Endothelial cell of umbilical vein (primary cell): ENCODE measurements at regions not wholly inside any gene's neighbourhood (a gene's known extent, or its start where the extent isn't known, plus 50 kb on each side); places are given as distances from the start of the nearest gene placed in this dataset.

Experiments
- BruUV-seq: library from RNA; stranded (reverse); fragments of 400-500 nt; replicated peaks from 2 replicates; lab custom pipeline; 2021; lab: Mats Ljungman, UMichigan
- CTCF ChIA-PET: fragments of 300-600, 350-600 bp; sonication (Branson Sonifier 250); formaldehyde crosslinking; loops from one replicate; lab custom pipeline; 2021; ENCODE audit warnings: antibody characterized with exemption, inconsistent platforms; lab: Charles Lee
- POLR2A ChIA-PET: fragments of 300-600, 350-600 bp; sonication (Branson Sonifier 250); formaldehyde crosslinking; loops from one replicate; lab custom pipeline; 2021; ENCODE audit warnings: antibody characterized with exemption, inconsistent platforms; lab: Charles Lee
- DNase-seq: peaks from one replicate; pipeline ENCODE4 v3.0.0-alpha.2; 2011; ENCODE audit warnings: low read depth, low spot score
- FAIRE-seq: peaks from 2 replicates; lab custom pipeline; 2011; peaks lifted over from hg19 to GRCh38; lab: Jason Lieb, UNC
- H2AFZ ChIP-seq: 2 replicates; pipeline ENCODE4 v1.6.0; 2012; ENCODE audit warnings: low read depth, low read length, control low read depth, inconsistent platforms
- H3K27ac ChIP-seq: 2 replicates; pipeline ENCODE4 v1.5.1; 2011; ENCODE audit warnings: low read depth, mild to moderate bottlenecking, control low read depth, low read length, moderate library complexity; ENCODE audit not compliant: insufficient read depth
- H3K27me3 ChIP-seq, 2 experiments: 2 replicates each; pipeline versions ENCODE4 v1.6.0 to v1.6.1; 2011; ENCODE audit warnings: low read length in 2 of 2, mixed read lengths in 1 of 2; ENCODE audit not compliant: control insufficient read depth in 2 of 2, insufficient read depth in 2 of 2
- H3K36me3 ChIP-seq, 2 experiments: 2 replicates in 1 of 2; 3 replicates in 1 of 2; pipeline ENCODE4 v1.5.1; 2011; ENCODE audit warnings: low read length in 2 of 2, mild to moderate bottlenecking in 1 of 2, moderate library complexity in 1 of 2; ENCODE audit not compliant: control insufficient read depth in 2 of 2, insufficient read depth in 2 of 2; ENCODE audit errors: extremely low read depth in 1 of 2
- H3K4me1 ChIP-seq: 3 replicates; pipeline ENCODE4 v1.5.1; 2011; ENCODE audit warnings: mild to moderate bottlenecking, low read length; ENCODE audit not compliant: control insufficient read depth, insufficient read depth; ENCODE audit errors: extremely low read depth
- H3K4me2 ChIP-seq: 2 replicates; pipeline ENCODE4 v1.6.1; 2011; ENCODE audit warnings: low read length, control low read depth, mixed read lengths; ENCODE audit not compliant: insufficient read depth
- H3K4me3 ChIP-seq, 3 experiments: fragments of 200-600 bp in 1 of 3; sonication (generic), shearing (Covaris generic) in 1 of 3; replicated peaks in 1 of 3; 2 replicates each; pipeline ENCODE4 v1.5.1; 2011 to 2016; ENCODE audit warnings: control low read depth in 3 of 3, low read length in 3 of 3, mild to moderate bottlenecking in 2 of 3, inconsistent platforms in 1 of 3, low read depth in 1 of 3, moderate library complexity in 1 of 3; ENCODE audit not compliant: insufficient read depth in 1 of 3
- H3K79me2 ChIP-seq: 2 replicates; pipeline ENCODE4 v1.6.0; 2012; ENCODE audit warnings: low read length, inconsistent platforms; ENCODE audit not compliant: control insufficient read depth, insufficient read depth
- H3K9ac ChIP-seq: replicated peaks from 2 replicates; pipeline ENCODE3; 2011; ENCODE audit warnings: low read length, control low read depth; ENCODE audit not compliant: insufficient read depth; ENCODE audit errors: extremely low read depth
- H3K9me1 ChIP-seq: replicated peaks from 3 replicates; pipeline ENCODE4 v1.6.0; 2011; ENCODE audit warnings: mild to moderate bottlenecking, low read length; ENCODE audit not compliant: control insufficient read depth, insufficient read depth; ENCODE audit errors: extremely low read depth
- H3K9me3 ChIP-seq: replicated peaks from 2 replicates; pipeline ENCODE4 v1.5.1; 2012; ENCODE audit warnings: low read length, inconsistent platforms; ENCODE audit not compliant: control insufficient read depth, insufficient read depth
- H4K20me1 ChIP-seq: replicated peaks from 2 replicates; pipeline ENCODE3; 2011; ENCODE audit warnings: mild to moderate bottlenecking, low read length; ENCODE audit not compliant: control insufficient read depth, insufficient read depth; ENCODE audit errors: extremely low read depth
- CTCF ChIP-seq, 2 donors: IDR thresholded peaks; 1 replicate in 1 of 2; 2 replicates in 1 of 2; pipeline ENCODE4 v1.5.1; 2011; ENCODE audit warnings: low read length in 2 of 2, mild to moderate bottlenecking in 2 of 2, moderate library complexity in 2 of 2, control low read depth in 1 of 2, inconsistent platforms in 1 of 2, low read depth in 1 of 2; ENCODE audit not compliant: insufficient read depth in 1 of 2; ENCODE audit errors: extremely low read depth in 1 of 2
- EZH2 ChIP-seq: IDR thresholded peaks from 2 replicates; pipeline ENCODE4 v1.6.1; 2012; ENCODE audit warnings: borderline replicate concordance, low read depth, mild to moderate bottlenecking, moderate library complexity, low read length, inconsistent platforms; ENCODE audit not compliant: severe bottlenecking
- FOS ChIP-seq: IDR thresholded peaks from 2 replicates; pipeline ENCODE4 v1.6.1; 2011; ENCODE audit warnings: mild to moderate bottlenecking, low read length, moderate library complexity, borderline replicate concordance; ENCODE audit not compliant: insufficient read depth
- GATA2 ChIP-seq: IDR thresholded peaks from 2 replicates; pipeline ENCODE4 v1.7.0; 2011; ENCODE audit warnings: low read depth, mild to moderate bottlenecking, moderate library complexity, mixed read lengths, low read length; ENCODE audit not compliant: insufficient read length, insufficient read depth
- JUN ChIP-seq: IDR thresholded peaks from 2 replicates; pipeline ENCODE4 v1.6.1; 2011; ENCODE audit warnings: borderline replicate concordance, low read depth; ENCODE audit not compliant: insufficient read length, insufficient read depth
- MAX ChIP-seq: IDR thresholded peaks from 2 replicates; pipeline ENCODE4 v1.6.1; 2011; ENCODE audit not compliant: insufficient read depth, insufficient read length
- MYC ChIP-seq: IDR thresholded peaks from one replicate; pipeline ENCODE4 v1.6.1; 2011; ENCODE audit warnings: mild to moderate bottlenecking, low read depth, low read length
- POLR2A ChIP-seq: IDR thresholded peaks from 2 replicates; pipeline ENCODE4 v1.6.1; 2012; ENCODE audit warnings: low read depth, mild to moderate bottlenecking, control low read depth, low read length
- POLR2AphosphoS5 ChIP-seq: IDR thresholded peaks from 2 replicates; pipeline ENCODE4 v1.6.1; 2012; ENCODE audit warnings: low read depth, mild to moderate bottlenecking, control low read depth, low read length, moderate library complexity; ENCODE audit not compliant: insufficient read depth
- dilution Hi-C: fragments of 300-500 bp; cut with MboI; formaldehyde crosslinking; loops from one replicate; pipeline ENCODE4 v1.15.0; 2019; ENCODE audit warnings: low sequenced_read_pairs; ENCODE audit not compliant: extremely low pct_ligation_motif_present
- intact Hi-C: fragments of 100-400 bp; cut with micrococcal nuclease; formaldehyde crosslinking; loops from one replicate; pipeline ENCODE4 v1.10.0; 2022

GRCh38 chr13:59312776-59313175 lies 851.0 kb downstream of the DIAPH3 start:
- no peak for FAIRE-seq
- intact Hi-C loops: loop anchor here (10.0 kb wide), 1 partner anchor 318 kb away; no protein-coding TSS in a partner anchor

More at GRCh38 chr13:59312776-59313175, 851.0 kb downstream of the DIAPH3 start:
- dilution Hi-C loops: no loop called here
- no TSS peak for BruUV-seq
- ChIA-PET POLR2A (no interaction called here), CTCF (no interaction called here)
- Histone ChIP-seq H2AFZ (no peak overlapping the region), H3K27me3 (no peaks in the 10 kb centered on the region), H3K9me3 (no peaks in the 10 kb centered on the region), H4K20me1 (no peaks in the 10 kb centered on the region), H3K4me1 (no peaks in the 10 kb centered on the region), H3K9ac (no peak overlapping the region), H3K36me3 (no peaks in the 10 kb centered on the region), H3K4me3 (no peak overlapping the region), H3K4me2 (no peak overlapping the region), H3K27ac (no peak overlapping the region), H3K9me1 (no peaks in the 10 kb centered on the region), H3K79me2 (no peaks in the 10 kb centered on the region)
- TF ChIP-seq JUN (no peak), MAX (no peak), CTCF (IDR thresholded peaks at IDR 0.05; ENCODE audit: extremely low read depth in 1 of 2, insufficient read depth in 1 of 2, low read depth in 1 of 2, low read length in 2 of 2) (no peak), EZH2 (no peak), POLR2A (no peak), GATA2 (no peak), FOS (no peak), MYC (no peak), POLR2AphosphoS5 (no peak)
- DNase-seq: no peak
